GM21786 (cell line): ENCODE measurements at regions not wholly inside any gene's neighbourhood (a gene's known extent, or its start where the extent isn't known, plus 50 kb on each side); places are given as distances from the start of the nearest gene placed in this dataset.
"Not testable (repeated sequence)": the region's sequence is repeated elsewhere in the genome, so short reads cannot be mapped to it uniquely, and the experiment has no call there.

ENCODE experiments used
- ATAC-seq: cut with Tn5 transposase; IDR thresholded peaks from one replicate; pipeline ENCODE4 v1.9.1; 2021; ENCODE audit not compliant: unreplicated experiment

DNA sequence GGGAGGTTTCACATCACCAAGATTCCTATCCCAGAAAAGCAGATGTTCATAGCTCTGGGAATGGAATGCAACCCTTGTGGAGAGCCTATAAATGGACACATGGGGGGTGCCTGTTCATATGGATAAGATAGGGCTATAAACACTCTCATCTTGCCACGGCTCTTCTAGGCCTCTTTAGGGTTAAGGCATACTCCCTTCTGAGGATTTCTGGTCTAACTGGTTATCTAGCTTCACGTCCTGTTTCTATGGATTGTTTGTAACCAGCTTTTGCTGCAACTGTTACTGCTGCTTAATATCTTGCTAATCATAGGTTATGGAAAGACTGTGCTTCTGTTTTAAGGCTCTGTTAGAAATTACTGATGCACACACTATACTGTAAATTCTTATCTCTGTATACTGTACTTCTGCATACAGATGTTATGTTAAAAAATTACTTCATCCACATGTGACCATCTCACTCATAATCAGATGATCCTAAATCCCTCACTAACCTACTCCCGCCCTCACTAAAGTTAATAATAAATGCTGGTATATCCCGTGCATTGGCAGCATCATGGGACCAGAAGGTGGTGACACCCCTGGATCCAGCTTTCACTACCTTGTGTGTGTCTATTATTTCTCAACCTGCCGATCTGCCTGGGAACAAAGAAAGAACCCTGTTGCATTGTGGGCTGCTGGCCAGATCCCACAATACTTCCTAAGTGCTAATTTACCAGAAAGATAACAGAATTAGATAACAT is 68.7 kb downstream of the PRKAB2 start:
- not testable (repeated sequence) for ATAC-seq

GRCh38 chr1:147099192-147099591 is 73.1 kb downstream of the PRKAB2 start:
- no peak for ATAC-seq

- ATAC-seq, result not testable (repeated sequence)
Observed at GRCh38 chr1:147098338-147098973, 73.8 kb downstream of the PRKAB2 start.

DNA sequence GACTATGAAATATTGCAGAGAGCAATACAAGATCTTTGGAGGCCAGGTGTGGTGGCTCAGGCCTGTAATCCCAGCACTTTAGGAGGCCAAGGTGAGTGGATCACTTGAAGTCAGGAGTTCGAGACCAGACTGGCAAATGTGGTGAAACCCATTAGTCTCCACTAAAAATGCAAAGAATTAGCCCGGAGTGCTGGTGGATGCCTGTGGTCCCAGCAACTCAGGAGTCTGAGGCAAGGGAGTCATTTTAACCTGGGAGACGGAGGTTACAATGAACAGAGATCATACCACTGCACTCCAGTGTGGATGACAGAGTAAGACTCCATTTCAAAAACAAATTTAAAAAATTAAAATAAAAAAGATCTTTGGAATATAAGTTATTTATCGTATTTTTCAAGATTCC is 76.6 kb downstream of the PRKAB2 start:
- no peak for ATAC-seq

DNA sequence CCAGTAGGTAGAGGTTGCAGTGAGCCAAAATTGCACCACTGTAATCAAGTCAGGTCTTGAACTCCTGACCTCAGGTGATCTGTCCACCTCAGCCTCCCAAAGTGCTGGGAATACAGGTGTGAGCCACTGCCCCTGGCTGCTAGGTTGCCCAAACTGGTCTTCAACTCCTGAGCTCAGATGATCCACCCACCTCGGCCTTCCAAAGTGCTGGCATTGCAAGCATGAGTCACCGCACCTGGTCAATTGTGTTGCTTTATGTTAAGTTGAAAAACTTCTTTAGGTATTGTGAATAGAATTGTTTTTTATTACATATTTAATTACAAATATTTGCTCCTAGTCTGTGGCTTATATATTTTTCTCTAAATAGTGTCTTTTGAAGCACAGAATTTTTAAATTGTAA is 80.5 kb downstream of the PRKAB2 start:
- ATAC-seq, result no peak

GRCh38 chr1:147089457-147089856 is 82.8 kb downstream of the PRKAB2 start:
- no peak for ATAC-seq

DNA sequence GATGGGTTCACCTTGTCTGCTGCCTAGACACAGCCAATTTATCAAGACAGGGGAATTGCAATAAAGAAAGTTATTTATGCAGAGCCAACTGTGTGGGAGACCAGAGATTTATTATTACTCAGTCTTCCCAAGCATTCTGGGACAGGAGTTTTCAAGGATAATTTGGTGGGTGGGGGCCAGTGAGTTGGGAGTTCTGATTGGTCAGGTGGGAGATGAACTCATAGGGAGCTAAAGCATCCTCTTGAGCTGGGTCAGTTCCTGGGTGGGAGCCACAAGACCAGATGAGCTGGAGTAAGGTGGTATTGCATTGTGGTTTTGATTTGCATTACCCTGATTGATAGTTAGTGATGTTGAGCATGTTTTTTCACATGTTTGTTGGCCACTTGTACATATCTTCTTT is 86.1 kb downstream of the PRKAB2 start:
- no peak for ATAC-seq

- peak; percentile 63 for ATAC-seq
Observed at GRCh38 chr1:147084273-147085096, 87.8 kb downstream of the PRKAB2 start.

GRCh38 chr1:147083919-147084272 is 88.4 kb downstream of the PRKAB2 start:
- no peak for ATAC-seq

DNA sequence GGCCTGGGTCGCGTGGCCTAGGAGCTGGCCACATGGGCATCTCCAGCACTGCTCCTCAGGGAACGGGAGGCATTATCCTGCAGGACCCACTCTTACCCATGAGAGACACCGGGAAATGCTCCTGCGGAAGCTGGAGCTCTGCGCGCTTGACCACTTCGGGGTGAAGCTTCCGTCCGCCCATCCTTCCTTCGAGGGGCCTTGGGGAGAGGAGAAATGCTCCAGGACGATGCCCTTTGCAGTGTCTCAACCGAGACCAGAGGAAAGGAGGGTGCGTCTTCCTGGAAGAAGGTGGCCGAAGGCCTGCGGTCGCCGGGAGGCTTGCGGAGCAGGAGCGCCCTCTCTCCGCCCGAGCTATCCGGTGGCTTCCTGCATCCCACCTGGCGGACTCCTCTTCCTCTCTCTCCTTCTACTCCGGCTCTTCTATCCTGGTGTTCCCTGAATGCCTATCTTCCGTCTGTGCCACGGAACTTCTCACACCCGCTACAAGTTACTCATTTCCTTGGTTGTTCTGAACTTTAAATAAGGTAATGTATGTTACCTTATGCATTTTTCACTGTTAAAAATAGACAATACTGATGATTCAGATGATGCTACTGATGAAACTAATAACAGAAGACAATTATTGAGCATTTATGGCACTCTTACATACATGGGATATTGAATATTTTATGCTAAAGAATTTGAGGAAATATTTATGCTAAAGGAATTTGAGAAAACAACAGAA is 91.4 kb downstream of the PRKAB2 start:
- ATAC-seq, result no peak

DNA sequence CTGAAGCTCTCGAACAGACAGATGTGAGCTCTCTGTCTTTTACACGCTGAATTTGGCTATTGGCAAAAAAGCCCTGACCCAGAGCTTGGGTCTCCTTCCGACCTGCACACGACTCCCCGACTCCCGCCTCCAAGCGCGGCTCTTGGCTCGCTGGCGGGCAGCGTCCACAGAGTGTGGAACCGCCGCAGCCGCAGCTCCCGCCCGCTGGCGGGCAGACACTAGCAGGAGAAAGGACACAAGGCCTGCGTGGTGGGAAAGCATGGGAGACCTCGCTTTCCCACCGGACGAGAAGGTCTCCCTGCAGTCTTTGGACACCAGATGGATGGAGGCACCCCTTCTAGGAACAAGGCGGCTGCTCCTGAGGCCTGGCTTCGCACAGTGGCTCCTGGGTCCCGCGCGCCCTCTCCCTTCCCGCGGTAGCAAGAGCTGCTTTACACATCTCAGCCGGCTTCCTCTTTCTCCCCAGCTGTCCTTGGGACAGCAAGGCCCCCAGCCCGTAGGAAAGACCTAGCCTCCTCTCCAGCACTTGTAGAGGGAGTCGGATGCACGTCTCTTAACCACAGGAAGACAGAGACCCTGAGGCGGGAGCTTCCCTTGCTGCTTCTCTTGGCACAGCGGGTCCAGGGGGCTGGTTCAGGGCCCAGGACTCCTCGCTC is 92.1 kb downstream of the PRKAB2 start:
- ATAC-seq, result no peak

- no peak for ATAC-seq
Observed at GRCh38 chr1:147079400-147080005, 92.8 kb downstream of the PRKAB2 start.

DNA sequence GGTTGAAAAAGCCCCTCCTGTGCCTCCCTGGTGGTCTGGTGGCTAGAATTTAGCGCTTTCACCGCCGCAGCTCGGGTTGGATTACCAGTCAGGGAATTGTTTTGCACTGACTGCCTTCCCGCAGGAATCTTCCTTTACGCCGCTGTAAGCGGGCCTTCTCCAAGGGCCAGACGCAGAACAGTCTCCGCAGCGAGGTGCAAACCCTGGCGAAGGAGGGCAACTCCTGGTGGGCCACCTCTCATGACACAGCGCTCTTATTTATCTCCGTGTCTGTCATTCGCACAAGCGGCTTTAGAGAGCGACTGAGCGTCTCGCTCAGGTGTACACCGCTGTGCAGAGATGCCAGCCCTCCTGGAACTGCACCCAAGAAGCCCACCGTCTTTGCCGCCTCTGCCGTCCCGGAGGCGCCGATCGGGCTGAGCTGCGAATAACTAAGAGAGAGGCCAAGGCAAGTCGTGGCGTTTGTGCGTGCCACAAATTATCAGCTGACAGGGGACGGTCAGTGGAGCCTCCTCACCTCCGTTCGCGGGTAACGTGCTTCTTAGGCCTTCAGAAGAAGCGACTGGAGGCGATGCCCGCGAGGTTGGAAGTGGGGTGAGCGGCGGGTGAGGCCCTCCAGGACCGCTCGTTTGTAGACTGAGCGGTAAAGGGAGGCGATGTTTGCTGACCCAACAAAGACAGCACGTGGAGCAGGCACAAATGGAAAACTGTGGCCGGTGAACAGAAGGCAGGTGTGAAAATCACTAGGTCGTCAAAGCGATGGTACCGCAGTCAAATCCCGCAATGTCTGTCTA is 93.5 kb downstream of the PRKAB2 start:
- ATAC-seq, result no peak

DNA sequence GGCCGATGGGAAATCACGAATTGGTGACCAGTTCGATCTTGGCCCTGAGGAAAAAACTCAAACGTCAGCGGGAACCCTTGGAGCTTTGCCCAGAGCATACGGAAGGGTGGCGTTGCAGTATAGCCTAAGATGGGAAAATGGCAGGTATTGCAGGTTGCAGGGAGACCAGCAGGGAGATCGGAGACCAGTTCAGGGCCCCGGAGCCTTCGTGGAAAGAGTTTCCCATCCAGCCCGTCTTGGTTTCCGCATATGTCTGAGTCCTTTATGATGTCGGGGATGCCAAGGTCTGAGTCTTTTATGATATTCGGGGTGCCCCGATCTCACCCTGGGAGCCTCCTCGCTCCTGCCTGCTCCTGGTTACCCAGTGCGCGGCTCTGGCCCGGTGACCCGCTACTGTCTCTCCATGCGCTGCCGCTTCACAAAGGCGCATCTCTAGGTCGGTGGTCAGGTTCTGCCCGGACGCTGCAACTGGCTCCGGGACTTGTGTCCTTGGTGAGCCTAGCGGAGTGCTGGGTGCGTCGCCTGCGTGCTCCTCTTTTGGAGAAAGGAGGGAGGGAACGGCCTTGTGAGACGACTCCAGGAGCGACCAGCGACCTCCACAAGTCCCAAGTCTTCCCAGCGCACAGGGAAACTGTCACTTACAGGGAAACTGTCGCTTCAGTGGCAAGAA is 94.2 kb downstream of the PRKAB2 start:
- ATAC-seq, result no peak

DNA sequence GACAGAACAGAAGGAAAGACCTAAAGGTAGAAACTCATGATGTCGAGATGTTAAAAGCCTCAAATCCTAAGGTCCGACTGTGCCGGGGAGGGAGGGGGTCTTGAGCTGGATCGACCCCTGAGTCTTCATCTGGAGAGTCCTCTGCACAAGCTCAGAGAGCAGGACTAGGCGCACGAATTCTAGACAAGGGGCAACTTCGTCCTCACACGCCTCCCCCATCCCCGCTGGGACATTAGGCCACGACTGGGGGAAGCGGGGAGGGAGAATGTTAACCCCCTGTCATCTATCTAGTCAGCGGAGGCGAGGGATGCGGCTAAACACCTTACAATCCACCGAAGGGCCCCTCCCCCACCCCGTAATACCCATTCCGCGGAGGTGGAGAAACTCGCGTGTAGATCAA is 94.7 kb downstream of the PRKAB2 start:
- no peak for ATAC-seq

DNA sequence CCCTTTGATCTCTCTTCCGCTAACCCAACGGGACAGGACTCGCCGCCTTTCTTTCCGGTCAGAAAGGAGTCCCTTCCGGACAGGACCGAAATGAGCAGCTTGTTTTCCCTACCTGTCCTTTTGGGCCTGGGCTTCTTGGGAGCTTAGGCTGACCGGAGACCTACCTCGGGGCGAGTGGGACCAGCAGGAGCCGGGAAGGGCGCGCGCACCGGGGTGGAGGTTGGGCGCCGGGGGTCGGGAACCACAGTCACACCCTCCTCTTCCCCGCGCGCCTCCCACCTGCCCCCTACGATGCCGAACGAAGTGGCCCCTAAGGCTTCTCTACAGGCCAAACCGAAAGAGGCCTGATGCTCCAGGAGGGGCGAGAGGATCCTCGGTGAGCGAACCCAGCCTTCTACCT is 95.2 kb downstream of the PRKAB2 start:
- ATAC-seq, result no peak

DNA sequence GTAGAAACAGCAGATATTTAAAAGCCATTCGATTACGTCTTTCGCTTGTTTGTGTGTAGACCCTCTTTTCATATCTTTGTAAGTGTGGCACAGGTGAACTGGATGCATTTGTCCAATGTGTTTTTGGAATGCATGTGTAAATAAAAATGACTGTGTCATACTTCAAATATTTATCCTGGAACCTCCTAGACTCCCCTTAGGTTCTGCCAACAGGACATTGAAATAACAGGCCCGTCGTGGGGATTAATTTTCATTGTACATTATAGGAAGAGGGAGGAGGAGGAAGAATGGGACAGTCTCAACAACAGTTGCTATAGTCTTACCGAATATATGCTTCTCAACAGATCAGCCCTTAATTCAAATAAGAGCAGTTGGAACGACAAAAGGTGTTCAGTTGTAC is 95.8 kb downstream of the PRKAB2 start:
- no peak for ATAC-seq

DNA sequence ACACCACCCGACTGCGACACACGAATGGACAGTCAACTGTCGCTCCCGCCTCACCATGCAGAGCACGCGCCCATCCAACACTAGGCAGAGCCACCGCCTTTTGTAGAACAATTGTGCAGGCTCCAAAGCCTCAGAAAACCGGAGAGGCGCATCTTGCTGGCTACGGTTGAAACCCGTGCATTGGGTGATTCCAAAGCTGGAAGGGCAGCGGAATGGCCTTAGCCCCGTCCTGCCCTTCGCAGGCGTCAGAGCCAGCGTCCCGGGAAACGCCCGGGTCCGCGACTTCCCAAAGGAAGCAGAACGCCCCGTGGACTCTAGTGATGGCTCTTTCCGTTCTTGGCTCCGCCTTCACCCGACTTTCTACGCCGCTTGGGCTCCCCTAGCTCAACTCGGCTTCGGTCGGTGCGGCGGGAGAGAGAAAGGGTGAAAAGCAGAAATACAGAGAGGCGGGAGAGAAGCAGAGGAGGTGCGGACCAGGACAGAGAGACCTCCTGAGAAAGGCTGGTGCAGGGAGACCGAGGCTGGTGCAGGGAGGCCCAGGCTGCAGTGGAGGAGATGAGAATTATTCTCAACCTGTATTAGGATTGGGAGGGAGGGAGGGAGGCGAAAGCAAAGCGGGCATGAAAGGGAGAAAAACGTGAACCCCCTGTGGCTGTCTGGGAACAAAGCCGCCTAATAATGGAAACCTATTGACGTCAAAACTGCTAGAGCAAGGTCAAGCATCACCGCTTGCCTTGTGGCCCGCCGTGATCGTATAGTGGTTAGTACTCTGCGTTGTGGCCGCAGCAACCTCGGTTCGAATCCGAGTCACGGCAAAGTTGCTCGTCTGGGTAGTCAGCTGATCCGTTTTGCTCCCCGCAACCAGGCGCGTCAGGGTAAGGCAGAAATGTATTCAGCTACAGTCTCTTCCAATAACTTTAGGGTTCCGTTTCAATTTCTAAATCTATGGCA is 99.5 kb downstream of the PRKAB2 start:
- ATAC-seq, result no peak
